ENCODE measurements at regions not wholly inside any gene's neighbourhood (a gene's known extent, or its start where the extent isn't known, plus 50 kb on each side); places are given as distances from the start of the nearest gene placed in this dataset.

GRCh38 chr7:106476751-106477150 lies 184.2 kb downstream of the CCDC71L start:
- TF ChIP-seq POLR2A (IDR thresholded peaks at IDR 0.05): no peak
- TF ChIP-seq CTCF (IDR thresholded peaks at IDR 0.05): no peak
